ENCODE measurements at regions not wholly inside any gene's neighbourhood (a gene's known extent, or its start where the extent isn't known, plus 50 kb on each side); places are given as distances from the start of the nearest gene placed in this dataset.
"Not testable (repeated sequence)": the region's sequence is repeated elsewhere in the genome, so short reads cannot be mapped to it uniquely, and the experiment has no call there.

GRCh38 chr20:51943761-51944160 lies 141.4 kb upstream of the SALL4 start:
- no peaks in the 10 kb centered on the region for H3K9me3 Mint-ChIP-seq
- H3K27ac Mint-ChIP-seq = no peak overlapping the region
- DNase-seq = no peak
- H3K4me3 Mint-ChIP-seq = no peak overlapping the region
- H3K4me1 Mint-ChIP-seq = no peaks in the 10 kb centered on the region
- CTCF ChIA-PET = no interaction called here
- H3K36me3 Mint-ChIP-seq = no peaks in the 10 kb centered on the region
- no peaks in the 10 kb centered on the region for H3K27me3 Mint-ChIP-seq

- H3K9me3 Mint-ChIP-seq, H3K4me1 Mint-ChIP-seq, CTCF ChIA-PET: not testable (repeated sequence)
Measured at GRCh38 chr20:51943326-51943725, 141.0 kb upstream of the SALL4 start.

GRCh38 chr20:51941503-51941902 lies 139.2 kb upstream of the SALL4 start:
- CTCF ChIA-PET = no interaction called here
- Mint-ChIP-seq H3K27me3 (no peaks in the 10 kb centered on the region), H3K4me3 (no peak overlapping the region), H3K27ac (no peak overlapping the region), H3K4me1 (no peaks in the 10 kb centered on the region), H3K36me3 (no peaks in the 10 kb centered on the region), H3K9me3 (no peaks in the 10 kb centered on the region)
- DNase-seq = no peak

More at GRCh38 chr20:51943326-51943725, 141.0 kb upstream of the SALL4 start:
- H3K36me3 Mint-ChIP-seq, DNase-seq, H3K27ac Mint-ChIP-seq, H3K27me3 Mint-ChIP-seq, H3K4me3 Mint-ChIP-seq: not testable (repeated sequence)

- Mint-ChIP-seq H3K9me3 (no peaks in the 10 kb centered on the region), H3K27ac (no peak overlapping the region), H3K4me3 (no peak overlapping the region), H3K27me3 (no peaks in the 10 kb centered on the region), H3K36me3 (no peaks in the 10 kb centered on the region), H3K4me1 (no peaks in the 10 kb centered on the region)
- no peak for DNase-seq
- CTCF ChIA-PET = interaction anchor here (0.7 kb wide), 1 partner anchor 16 kb away, joined by 3 read pairs; no protein-coding TSS in a partner anchor
Measured at GRCh38 chr20:51939259-51939585, 136.9 kb upstream of the SALL4 start.

- H3K36me3 Mint-ChIP-seq = no peaks in the 10 kb centered on the region
- no peak overlapping the region for H3K27ac Mint-ChIP-seq
- H3K27me3 Mint-ChIP-seq = no peaks in the 10 kb centered on the region
- no peaks in the 10 kb centered on the region for H3K4me1 Mint-ChIP-seq
- CTCF ChIA-PET = interaction anchor here (0.7 kb wide), 1 partner anchor 16 kb away, joined by 3 read pairs; no protein-coding TSS in a partner anchor
- DNase-seq = no peak
- H3K4me3 Mint-ChIP-seq = no peak overlapping the region
- H3K9me3 Mint-ChIP-seq = no peaks in the 10 kb centered on the region
Measured at GRCh38 chr20:51938559-51939258, 136.4 kb upstream of the SALL4 start.

GRCh38 chr20:51937779-51938178 lies 135.5 kb upstream of the SALL4 start:
- no peaks in the 10 kb centered on the region for H3K27me3 Mint-ChIP-seq
- CTCF ChIA-PET = no interaction called here
- H3K4me1 Mint-ChIP-seq = no peaks in the 10 kb centered on the region
- H3K27ac Mint-ChIP-seq = no peak overlapping the region
- DNase-seq = no peak
- H3K9me3 Mint-ChIP-seq = no peaks in the 10 kb centered on the region
- no peaks in the 10 kb centered on the region for H3K36me3 Mint-ChIP-seq
- H3K4me3 Mint-ChIP-seq = no peak overlapping the region

GRCh38 chr20:51936377-51936776 lies 134.1 kb upstream of the SALL4 start:
- H3K36me3 Mint-ChIP-seq = no peaks in the 10 kb centered on the region
- H3K9me3 Mint-ChIP-seq = no peaks in the 10 kb centered on the region
- H3K4me1 Mint-ChIP-seq = no peaks in the 10 kb centered on the region
- CTCF ChIA-PET = no interaction called here
- no peak for DNase-seq
- H3K27ac Mint-ChIP-seq = no peak overlapping the region
- no peak overlapping the region for H3K4me3 Mint-ChIP-seq
- no peaks in the 10 kb centered on the region for H3K27me3 Mint-ChIP-seq

GRCh38 chr20:51935003-51935358 lies 132.7 kb upstream of the SALL4 start:
- CTCF ChIA-PET = no interaction called here
- no peaks in the 10 kb centered on the region for H3K36me3 Mint-ChIP-seq
- no peaks in the 10 kb centered on the region for H3K4me1 Mint-ChIP-seq
- no peaks in the 10 kb centered on the region for H3K9me3 Mint-ChIP-seq
- H3K27me3 Mint-ChIP-seq = no peaks in the 10 kb centered on the region
- H3K27ac Mint-ChIP-seq = no peak overlapping the region
- no peak for DNase-seq
- no peak overlapping the region for H3K4me3 Mint-ChIP-seq

- Mint-ChIP-seq H3K27ac (no peak overlapping the region), H3K9me3 (no peaks in the 10 kb centered on the region), H3K4me3 (no peak overlapping the region), H3K27me3 (no peaks in the 10 kb centered on the region), H3K4me1 (no peaks in the 10 kb centered on the region), H3K36me3 (no peaks in the 10 kb centered on the region)
- CTCF ChIA-PET = no interaction called here
- DNase-seq = no peak
Measured at GRCh38 chr20:51934301-51935002, 132.1 kb upstream of the SALL4 start.

- CTCF ChIA-PET = no interaction called here
Measured at GRCh38 chr20:51931371-51931781, 129.1 kb upstream of the SALL4 start.

GRCh38 chr20:51930775-51931174 lies 128.5 kb upstream of the SALL4 start:
- H3K4me1 Mint-ChIP-seq = no peaks in the 10 kb centered on the region
- H3K27ac Mint-ChIP-seq = no peak overlapping the region
- no peaks in the 10 kb centered on the region for H3K27me3 Mint-ChIP-seq
- CTCF ChIA-PET = interaction anchor here (0.6 kb wide), 1 partner anchor 26 kb away, joined by 3 read pairs; no protein-coding TSS in a partner anchor
- no peak overlapping the region for H3K4me3 Mint-ChIP-seq
- H3K9me3 Mint-ChIP-seq = no peaks in the 10 kb centered on the region
- DNase-seq = no peak
- H3K36me3 Mint-ChIP-seq = no peaks in the 10 kb centered on the region

More at GRCh38 chr20:51931371-51931781, 129.1 kb upstream of the SALL4 start:
- no peaks in the 10 kb centered on the region for H3K36me3 Mint-ChIP-seq
- H3K27ac Mint-ChIP-seq = no peak overlapping the region
- no peaks in the 10 kb centered on the region for H3K27me3 Mint-ChIP-seq
- H3K4me3 Mint-ChIP-seq = no peak overlapping the region
- no peaks in the 10 kb centered on the region for H3K9me3 Mint-ChIP-seq
- no peak for DNase-seq
- no peaks in the 10 kb centered on the region for H3K4me1 Mint-ChIP-seq

- Mint-ChIP-seq H3K4me1 (no peaks in the 10 kb centered on the region), H3K4me3 (no peak overlapping the region), H3K36me3 (no peaks in the 10 kb centered on the region), H3K9me3 (no peaks in the 10 kb centered on the region), H3K27ac (no peak overlapping the region), H3K27me3 (no peaks in the 10 kb centered on the region)
- CTCF ChIA-PET = no interaction called here
- DNase-seq = no peak
Measured at GRCh38 chr20:51928931-51929330, 126.6 kb upstream of the SALL4 start.

GRCh38 chr20:51927970-51928369 lies 125.6 kb upstream of the SALL4 start:
- H3K4me3 Mint-ChIP-seq, H3K4me1 Mint-ChIP-seq, H3K9me3 Mint-ChIP-seq, CTCF ChIA-PET, H3K36me3 Mint-ChIP-seq, DNase-seq, H3K27ac Mint-ChIP-seq, H3K27me3 Mint-ChIP-seq: not testable (repeated sequence)

GRCh38 chr20:51926670-51927305 lies 124.5 kb upstream of the SALL4 start:
- H3K9me3 Mint-ChIP-seq = no peaks in the 10 kb centered on the region
- H3K27ac Mint-ChIP-seq = no peak overlapping the region
- H3K4me1 Mint-ChIP-seq = no peaks in the 10 kb centered on the region
- H3K27me3 Mint-ChIP-seq = no peaks in the 10 kb centered on the region
- DNase-seq = no peak
- H3K4me3 Mint-ChIP-seq = no peak overlapping the region
- CTCF ChIA-PET = no interaction called here
- H3K36me3 Mint-ChIP-seq = no peaks in the 10 kb centered on the region

GRCh38 chr20:51924509-51924908 lies 122.2 kb upstream of the SALL4 start:
- no peaks in the 10 kb centered on the region for H3K27me3 Mint-ChIP-seq
- CTCF ChIA-PET = no interaction called here

More at GRCh38 chr20:51924509-51924908, 122.2 kb upstream of the SALL4 start:
- no peak overlapping the region for H3K4me3 Mint-ChIP-seq
- no peaks in the 10 kb centered on the region for H3K36me3 Mint-ChIP-seq
- H3K9me3 Mint-ChIP-seq = no peaks in the 10 kb centered on the region
- no peaks in the 10 kb centered on the region for H3K4me1 Mint-ChIP-seq
- DNase-seq = no peak
- H3K27ac Mint-ChIP-seq = no peak overlapping the region
